Pancreas (tissue), 10 donors: ENCODE measurements at regions not wholly inside any gene's neighbourhood (a gene's known extent, or its start where the extent isn't known, plus 50 kb on each side); places are given as distances from the start of the nearest gene placed in this dataset.

Experiments
- ATAC-seq, 4 donors: fragments of 200-7000 bp; cut with Tn5 transposase; one replicate each; pipeline versions ENCODE4 v1.8.0 to v1.9.1; 2020; ENCODE audit warnings: mild to moderate bottlenecking in 4 of 4, moderate library complexity in 4 of 4
- DNase-seq, 6 donors: peaks; one replicate each; pipeline ENCODE4 v3.0.0-alpha.2; 2020
- FAIRE-seq: peaks from 2 replicates; lab custom pipeline; 2012; peaks lifted over from hg19 to GRCh38; lab: Jason Lieb, UNC
- H3K27ac ChIP-seq, 4 donors: fragments of 200-600 bp; sonication (generic); 1 replicate in 3 of 4; 2 replicates in 1 of 4; pipeline versions ENCODE4 v1.5.0 to v1.8.0; 2020
- H3K27me3 ChIP-seq, 4 donors: fragments of 200-600 bp; one replicate each; pipeline ENCODE4 v1.8.0; 2021
- H3K36me3 ChIP-seq, 3 donors: fragments of 200-600 bp; sonication (generic) in 1 of 3; one replicate each; pipeline versions ENCODE4 v1.5.0 to v1.8.0; 2020 to 2021
- H3K4me1 ChIP-seq, 3 donors: fragments of 200-600 bp; one replicate each; pipeline ENCODE4 v1.8.0; 2021
- H3K4me3 ChIP-seq, 4 donors: fragments of 200-600 bp; sonication (generic) in 2 of 4; one replicate each; pipeline versions ENCODE4 v1.5.0 to v1.8.0; 2020 to 2021
- H3K9me3 ChIP-seq, 4 donors: fragments of 200-600 bp; one replicate each; pipeline ENCODE4 v1.8.0; 2021
- WGBS, 2 donors: extraction: QIAGEN DNeasy Blood & Tissue Kit; methylation state at CpG; one replicate each; pipeline ENCODE4 v1.1.7; 2013; 5-methylcytosine and 5-hydroxymethylcytosine counted together
- intact Hi-C, 3 donors: fragments of 100-400 bp; cut with DNase I; formaldehyde crosslinking; loops; one replicate each; pipeline versions ENCODE4 v1.11.1 to v1.14.2; 2022
- TF ChIP-seq, protein P1 (sequence below), 4 donors: fragments of 200-600 bp; sonication (generic) in 3 of 4; IDR thresholded peaks; one replicate each; pipeline versions ENCODE4 v1.5.0 to v1.8.0; 2021; ENCODE audit warnings: antibody characterized with exemption in 4 of 4
- donor health status: healthy with polysubstance abuse.
- donor health status: DM: no; HTN: no; CAD: no; lungs with moderate emphysema.
- donor health status: DM: no; HTN: no; CAD: no.
- donor health status: control.
- donor health status: control.
- donor health status: Bipolar disorder and iron deficiency.
- donor health status: DM: yes; HTN: yes; CAD: no.
- donor health status: DM: no; HTN: no; CAD: no.
- donor health status: DM: no; HTN: no; CAD: no.
- donor health status: DM: yes; HTN: yes; CAD: no.

DNA sequence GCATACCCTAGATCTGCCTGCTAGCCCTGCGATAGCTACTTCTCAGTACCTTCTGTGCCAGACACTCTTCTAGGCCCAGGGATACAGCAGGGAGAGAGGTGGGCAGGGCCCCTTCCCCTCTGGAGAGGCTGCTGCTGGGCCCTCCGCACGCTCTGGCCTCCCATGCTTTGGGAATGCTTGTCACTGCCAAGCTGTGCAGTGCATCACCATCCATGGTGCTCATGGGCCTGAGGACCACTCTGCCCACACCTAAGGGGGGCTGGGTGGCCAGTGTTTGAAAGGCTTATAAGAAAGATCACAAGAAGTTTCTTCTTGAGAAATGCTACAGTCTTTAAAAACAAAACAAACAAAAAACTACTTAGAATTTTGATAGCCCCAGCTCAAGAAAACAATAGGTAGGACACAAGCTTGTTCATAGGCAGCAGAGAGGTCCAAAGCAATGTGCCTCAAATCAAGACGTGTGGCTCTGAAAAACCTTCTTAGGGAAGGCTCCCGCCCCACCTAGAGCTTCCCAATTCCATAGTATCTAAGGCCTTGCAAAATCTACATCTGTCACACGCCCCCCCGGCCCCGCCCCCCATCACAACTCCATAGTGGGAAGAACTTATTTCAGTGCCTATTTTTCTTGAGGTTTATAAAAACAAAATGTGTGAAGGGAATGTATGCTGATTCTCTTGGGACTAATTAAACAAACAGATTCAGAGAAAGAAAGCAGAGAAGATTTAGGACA lies 145.8 kb downstream of the TM9SF2 start:
- intact Hi-C loops: no loop called here
- Histone ChIP-seq H3K27ac (no peak overlapping the region), H3K4me3 (no peak overlapping the region), H3K27me3 (no peaks in the 10 kb centered on the region), H3K4me1 (no peaks in the 10 kb centered on the region), H3K9me3 (no peaks in the 10 kb centered on the region), H3K36me3 (no peaks in the 10 kb centered on the region)
- TF ChIP-seq, protein P1, sequence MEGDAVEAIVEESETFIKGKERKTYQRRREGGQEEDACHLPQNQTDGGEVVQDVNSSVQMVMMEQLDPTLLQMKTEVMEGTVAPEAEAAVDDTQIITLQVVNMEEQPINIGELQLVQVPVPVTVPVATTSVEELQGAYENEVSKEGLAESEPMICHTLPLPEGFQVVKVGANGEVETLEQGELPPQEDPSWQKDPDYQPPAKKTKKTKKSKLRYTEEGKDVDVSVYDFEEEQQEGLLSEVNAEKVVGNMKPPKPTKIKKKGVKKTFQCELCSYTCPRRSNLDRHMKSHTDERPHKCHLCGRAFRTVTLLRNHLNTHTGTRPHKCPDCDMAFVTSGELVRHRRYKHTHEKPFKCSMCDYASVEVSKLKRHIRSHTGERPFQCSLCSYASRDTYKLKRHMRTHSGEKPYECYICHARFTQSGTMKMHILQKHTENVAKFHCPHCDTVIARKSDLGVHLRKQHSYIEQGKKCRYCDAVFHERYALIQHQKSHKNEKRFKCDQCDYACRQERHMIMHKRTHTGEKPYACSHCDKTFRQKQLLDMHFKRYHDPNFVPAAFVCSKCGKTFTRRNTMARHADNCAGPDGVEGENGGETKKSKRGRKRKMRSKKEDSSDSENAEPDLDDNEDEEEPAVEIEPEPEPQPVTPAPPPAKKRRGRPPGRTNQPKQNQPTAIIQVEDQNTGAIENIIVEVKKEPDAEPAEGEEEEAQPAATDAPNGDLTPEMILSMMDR (IDR thresholded peaks at IDR 0.05): no peak
- ATAC-seq (no peak), FAIRE-seq (no peak), DNase-seq (no peak)
- 94 to 97% methylated on average over 8 of the region's 8 CpGs for WGBS, 2 donors

DNA sequence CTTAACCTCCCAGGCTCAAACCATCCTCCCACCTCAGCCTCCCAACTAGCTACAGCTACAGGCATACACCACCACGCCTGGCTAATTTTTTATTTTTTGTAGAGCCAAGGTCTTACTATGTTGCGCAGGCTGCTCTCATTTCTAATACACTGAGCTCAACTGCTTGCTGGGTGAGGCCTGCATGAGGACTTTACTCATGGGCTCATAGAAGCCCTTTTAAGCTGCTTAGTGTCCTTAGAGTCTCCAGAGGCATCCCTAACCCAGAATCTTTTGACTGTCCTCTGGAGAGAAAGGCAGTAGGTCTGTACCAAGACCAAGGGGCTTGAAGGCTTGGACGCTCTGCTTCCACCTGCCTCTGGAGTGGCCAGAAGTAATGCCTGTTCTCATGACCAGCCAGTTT lies 141.6 kb downstream of the TM9SF2 start:
- no peaks in the 10 kb centered on the region for H3K27me3 ChIP-seq
- no peak for FAIRE-seq
- intact Hi-C loops: no loop called here
- no peaks in the 10 kb centered on the region for H3K36me3 ChIP-seq
- ATAC-seq: no peak
- no peaks in the 10 kb centered on the region for H3K4me1 ChIP-seq
- DNase-seq: no peak
- H3K4me3 ChIP-seq: no peak overlapping the region
- TF ChIP-seq, protein P1 (IDR thresholded peaks at IDR 0.05): no peak
- H3K27ac ChIP-seq: no peak overlapping the region
- 93 to 94% methylated on average over 3 of the region's 3 CpGs for WGBS, 2 donors
- H3K9me3 ChIP-seq: no peaks in the 10 kb centered on the region

DNA sequence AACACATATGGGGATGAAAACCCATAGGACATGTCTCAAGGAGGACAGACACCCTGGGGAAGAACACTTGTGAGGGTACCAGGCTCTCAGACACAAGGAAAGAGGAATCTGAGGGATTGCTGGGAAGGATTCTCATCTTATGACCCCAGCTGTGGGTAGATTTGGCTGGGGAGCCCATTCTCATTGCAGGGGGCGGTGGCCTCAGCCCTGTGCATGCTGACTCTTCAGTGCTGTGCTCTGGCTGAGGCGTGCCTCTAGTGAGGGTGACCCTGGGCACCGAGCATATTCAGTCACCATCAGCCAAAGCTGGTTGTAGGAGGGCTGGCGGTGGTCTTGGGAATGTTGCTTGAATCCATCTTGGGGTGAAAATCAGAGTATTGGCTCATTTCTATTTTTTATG lies 140.7 kb downstream of the TM9SF2 start:
- H3K36me3 ChIP-seq: no peaks in the 10 kb centered on the region
- TF ChIP-seq, protein P1 (IDR thresholded peaks at IDR 0.05): no peak
- no peaks in the 10 kb centered on the region for H3K27me3 ChIP-seq
- FAIRE-seq (no peak), ATAC-seq (no peak), DNase-seq (no peak)
- no peak overlapping the region for H3K27ac ChIP-seq
- H3K4me3 ChIP-seq: no peak overlapping the region
- 93 to 99% methylated on average over 4 of the region's 4 CpGs for WGBS, 2 donors
- H3K4me1 ChIP-seq: no peaks in the 10 kb centered on the region
- intact Hi-C loops: no loop called here
- H3K9me3 ChIP-seq: no peaks in the 10 kb centered on the region

DNA sequence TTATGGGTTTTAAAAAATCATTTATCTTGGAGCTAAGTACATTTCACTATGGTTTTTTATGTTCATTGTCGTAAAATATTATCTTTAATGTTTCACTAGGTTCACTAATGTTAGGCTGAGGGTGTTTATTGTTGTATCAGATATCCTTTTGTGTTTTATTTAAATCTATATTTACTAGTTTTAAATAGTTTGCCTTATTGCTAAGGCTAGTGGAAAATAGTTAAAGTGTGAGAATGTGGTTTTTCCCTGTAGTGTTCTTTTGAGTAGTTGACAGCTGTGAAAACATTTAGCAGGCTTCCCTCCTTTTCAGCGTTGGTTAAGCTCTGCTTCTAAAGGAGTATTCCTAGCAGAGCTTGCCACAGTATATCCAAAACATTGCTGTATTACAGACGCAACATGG lies 139.0 kb downstream of the TM9SF2 start:
- H3K9me3 ChIP-seq: no peaks in the 10 kb centered on the region
- intact Hi-C loops: no loop called here
- TF ChIP-seq, protein P1 (IDR thresholded peaks at IDR 0.05): no peak
- H3K4me3 ChIP-seq: no peak overlapping the region
- H3K27ac ChIP-seq: no peak overlapping the region
- 69 to 70% methylated on average over 3 of the region's 3 CpGs for WGBS, 2 donors
- ATAC-seq (no peak), FAIRE-seq (no peak), DNase-seq (no peak)
- H3K27me3 ChIP-seq: no peaks in the 10 kb centered on the region
- H3K36me3 ChIP-seq: no peaks in the 10 kb centered on the region
- H3K4me1 ChIP-seq: no peaks in the 10 kb centered on the region

DNA sequence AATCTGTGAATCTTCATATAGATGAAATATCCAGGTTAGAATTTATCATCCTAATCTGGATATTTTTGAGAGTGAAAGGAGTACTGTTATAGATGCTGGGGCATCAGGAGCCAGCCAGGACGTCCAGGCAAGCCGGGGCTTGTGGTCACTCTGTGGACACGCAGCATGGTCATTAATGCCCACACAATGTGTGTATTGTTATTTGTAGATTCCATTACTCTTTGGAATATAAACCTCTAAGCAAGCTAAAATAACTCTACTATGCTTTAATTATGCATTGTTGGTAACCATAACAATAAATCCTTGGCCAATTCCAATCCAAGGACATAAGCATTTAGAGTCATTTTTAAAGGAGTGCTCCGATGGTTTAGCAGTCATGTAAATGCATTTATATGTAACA lies 137.9 kb downstream of the TM9SF2 start:
- no peak overlapping the region for H3K27ac ChIP-seq
- H3K36me3 ChIP-seq: no peaks in the 10 kb centered on the region
- H3K27me3 ChIP-seq: no peaks in the 10 kb centered on the region
- WGBS, 2 donors: 90 to 94% methylated on average over 4 of the region's 4 CpGs
- no peaks in the 10 kb centered on the region for H3K9me3 ChIP-seq
- ATAC-seq (no peak), DNase-seq (no peak), FAIRE-seq (no peak)
- intact Hi-C loops: no loop called here
- TF ChIP-seq, protein P1 (IDR thresholded peaks at IDR 0.05): no peak
- H3K4me3 ChIP-seq: no peak overlapping the region
- H3K4me1 ChIP-seq: no peaks in the 10 kb centered on the region
